ENCODE measurements at regions not wholly inside any gene's neighbourhood (a gene's known extent, or its start where the extent isn't known, plus 50 kb on each side); places are given as distances from the start of the nearest gene placed in this dataset.

- TF ChIP-seq CTCF (IDR thresholded peaks at IDR 0.05 in 4 of 5, conservative IDR thresholded peaks at IDR 0.05 in 1 of 5) (no peak), POLR2A (IDR thresholded peaks at IDR 0.05) (no peak)
Measured at GRCh38 chr4:128639541-128640270, 169.8 kb upstream of the JADE1 start.

Measured in gastrocnemius medialis (tissue), 4 donors.